HG03066 (cell line): ENCODE measurements at regions not wholly inside any gene's neighbourhood (a gene's known extent, or its start where the extent isn't known, plus 50 kb on each side); places are given as distances from the start of the nearest gene placed in this dataset.

Experiments used
- ATAC-seq: cut with Tn5 transposase; IDR thresholded peaks from one replicate; pipeline ENCODE4 v1.9.1; 2021; ENCODE audit warnings: low read depth; ENCODE audit not compliant: unreplicated experiment

DNA sequence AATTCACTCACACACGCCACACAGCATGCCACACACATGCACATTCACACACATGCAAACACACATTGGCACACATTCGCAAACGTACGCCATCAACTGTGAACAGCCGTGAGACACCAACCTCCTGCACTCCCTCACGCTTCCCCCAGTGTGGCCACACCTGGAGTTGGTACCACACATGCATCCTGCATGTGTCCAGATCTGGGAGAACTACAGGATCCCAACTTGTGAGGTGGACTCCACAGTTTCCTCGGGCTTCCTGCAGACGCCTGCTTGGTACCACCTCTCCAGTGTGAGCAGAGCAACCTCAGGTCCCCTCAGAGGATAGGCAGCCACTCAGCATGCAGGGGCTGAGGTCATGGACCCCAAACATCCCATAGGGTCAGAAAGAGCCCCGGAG lies 239.0 kb downstream of the EIPR1 start:
- no peak for ATAC-seq

DNA sequence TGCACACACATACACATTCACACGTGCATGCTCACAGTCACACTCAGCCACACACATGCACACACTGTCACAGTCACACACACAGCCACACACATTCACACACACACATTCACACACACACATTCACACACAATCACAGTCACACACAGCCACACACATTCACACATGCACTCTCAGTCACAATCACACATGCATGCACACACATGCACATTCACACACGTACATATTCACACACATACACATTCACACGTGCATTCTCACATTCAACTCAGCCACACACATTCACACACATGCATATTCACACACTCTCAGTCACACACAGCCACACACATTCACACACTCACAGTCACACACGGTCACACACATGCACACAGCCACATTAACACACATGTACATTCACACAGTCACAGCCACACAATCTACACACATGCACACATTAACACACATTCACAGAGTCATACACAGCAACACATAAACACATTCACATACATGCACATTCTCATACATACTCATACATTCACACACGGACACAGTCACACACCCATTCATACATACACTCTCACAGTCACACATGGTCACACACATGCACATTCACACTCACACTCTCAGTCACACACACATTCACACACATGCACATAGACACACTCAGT lies 239.8 kb downstream of the EIPR1 start:
- ATAC-seq = no peak

DNA sequence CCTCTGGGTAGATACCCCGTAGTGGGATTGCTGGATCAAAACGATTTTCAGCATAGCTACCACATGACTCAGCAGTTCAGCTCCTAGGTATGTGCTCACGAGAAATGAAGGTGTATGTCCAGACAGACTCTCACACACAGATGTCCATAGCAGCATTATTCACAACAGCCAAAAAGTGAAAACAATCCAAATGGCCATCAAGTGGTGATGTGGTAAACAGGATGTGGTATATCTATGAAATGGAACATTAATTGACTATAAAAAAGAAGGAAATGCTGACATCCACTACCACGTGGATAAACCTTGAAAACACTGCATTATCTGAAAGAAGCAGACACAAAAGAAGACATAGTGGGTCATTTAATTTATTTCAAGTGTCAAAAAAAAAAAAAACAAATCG lies 241.9 kb downstream of the EIPR1 start:
- ATAC-seq = no peak

DNA sequence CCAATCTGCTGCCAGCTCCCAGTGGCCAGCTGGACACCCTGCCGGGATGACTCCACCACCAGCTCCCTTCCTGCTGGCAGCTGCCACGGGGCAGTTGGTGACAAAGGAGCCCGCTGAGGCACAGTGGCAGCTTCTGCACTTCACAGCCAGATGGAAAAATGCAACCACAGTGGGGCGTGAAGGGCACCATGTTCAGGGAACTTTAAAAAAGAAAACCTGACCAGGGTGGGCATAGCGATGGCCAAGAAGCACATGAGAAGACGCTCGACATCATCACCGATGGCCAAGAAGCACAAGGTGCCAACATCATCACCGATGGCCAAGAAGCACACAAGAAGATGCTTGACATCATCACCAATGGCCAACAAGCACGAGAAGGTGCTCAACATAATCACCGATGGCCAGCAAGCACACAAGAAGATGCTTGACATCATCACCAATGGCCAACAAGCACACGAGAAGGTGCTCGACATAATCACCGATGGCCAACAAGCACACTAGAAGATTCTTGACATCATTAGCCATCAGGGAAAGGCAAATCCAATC lies 243.5 kb downstream of the EIPR1 start:
- ATAC-seq = no peak

DNA sequence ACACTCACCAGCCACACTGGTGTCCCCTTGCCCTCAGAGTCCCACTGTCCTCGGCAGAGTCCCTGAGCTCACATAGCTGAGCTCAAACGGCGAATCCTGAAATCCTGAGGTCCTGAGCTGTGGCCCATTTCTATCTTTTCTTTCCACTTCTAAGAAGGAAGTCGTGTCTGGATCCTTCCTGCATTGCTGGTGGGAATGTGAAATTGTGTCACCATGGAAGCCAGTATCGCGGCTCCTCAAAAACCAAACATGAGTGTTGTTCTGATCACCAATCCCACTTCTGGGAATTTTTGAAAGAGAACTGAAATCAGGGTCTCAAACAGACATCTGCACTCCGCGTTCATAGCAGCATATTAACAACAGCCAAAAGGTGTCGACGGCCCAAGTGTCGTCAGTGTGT lies 244.7 kb downstream of the EIPR1 start:
- ATAC-seq = no peak

DNA sequence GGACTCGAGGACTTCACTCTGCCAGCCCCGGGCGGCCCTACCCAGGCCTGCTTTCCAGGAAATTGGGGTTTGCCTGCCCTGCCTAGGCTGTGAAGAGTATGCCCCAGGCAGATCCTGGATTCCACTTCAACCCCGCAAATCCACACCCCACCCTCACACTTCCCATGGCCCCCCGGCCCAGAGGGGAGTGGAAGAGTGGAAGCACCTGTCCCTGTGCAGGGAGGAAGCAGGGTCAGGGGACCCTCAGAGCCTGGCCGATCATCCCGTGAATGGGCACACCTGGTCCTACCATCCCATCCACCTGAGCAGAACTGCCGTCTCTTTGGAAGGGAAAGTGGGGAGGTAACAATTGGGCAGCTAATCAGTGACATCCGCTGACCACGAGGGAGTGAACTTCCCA lies 245.2 kb downstream of the EIPR1 start:
- no peak for ATAC-seq

DNA sequence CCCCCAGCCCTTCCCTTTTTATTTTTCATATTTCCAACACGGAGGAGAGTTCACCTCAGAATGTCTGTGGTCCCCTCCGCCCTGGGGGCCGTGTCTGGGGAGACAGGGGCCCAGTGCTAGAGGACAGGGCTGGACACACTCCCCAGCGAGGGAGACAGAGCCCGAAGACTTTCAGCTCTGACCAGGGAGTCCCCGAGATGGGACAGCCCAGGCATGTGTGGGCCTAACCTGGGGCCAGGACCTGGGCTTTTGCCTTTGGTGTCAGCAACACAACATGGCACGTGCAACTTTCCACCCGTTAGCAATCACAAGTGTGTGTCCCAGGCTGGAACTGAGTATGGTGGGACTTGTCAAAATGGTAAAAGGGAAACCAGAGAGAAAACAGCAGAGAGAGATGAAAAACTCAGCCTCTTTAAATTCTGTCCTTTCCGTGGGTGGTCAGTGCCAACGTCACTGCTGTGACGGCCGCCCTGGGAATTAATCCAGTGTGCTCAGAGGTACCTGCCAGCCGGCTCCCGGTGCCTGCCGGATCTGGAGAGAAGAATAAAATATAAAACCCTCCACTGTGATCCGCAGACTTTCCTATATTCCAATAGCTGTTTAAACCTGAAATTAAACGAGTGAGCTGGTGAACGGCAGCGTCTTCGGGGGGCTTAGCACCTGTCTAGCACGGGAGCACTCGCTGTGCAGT lies 245.8 kb downstream of the EIPR1 start:
- ATAC-seq = no peak

DNA sequence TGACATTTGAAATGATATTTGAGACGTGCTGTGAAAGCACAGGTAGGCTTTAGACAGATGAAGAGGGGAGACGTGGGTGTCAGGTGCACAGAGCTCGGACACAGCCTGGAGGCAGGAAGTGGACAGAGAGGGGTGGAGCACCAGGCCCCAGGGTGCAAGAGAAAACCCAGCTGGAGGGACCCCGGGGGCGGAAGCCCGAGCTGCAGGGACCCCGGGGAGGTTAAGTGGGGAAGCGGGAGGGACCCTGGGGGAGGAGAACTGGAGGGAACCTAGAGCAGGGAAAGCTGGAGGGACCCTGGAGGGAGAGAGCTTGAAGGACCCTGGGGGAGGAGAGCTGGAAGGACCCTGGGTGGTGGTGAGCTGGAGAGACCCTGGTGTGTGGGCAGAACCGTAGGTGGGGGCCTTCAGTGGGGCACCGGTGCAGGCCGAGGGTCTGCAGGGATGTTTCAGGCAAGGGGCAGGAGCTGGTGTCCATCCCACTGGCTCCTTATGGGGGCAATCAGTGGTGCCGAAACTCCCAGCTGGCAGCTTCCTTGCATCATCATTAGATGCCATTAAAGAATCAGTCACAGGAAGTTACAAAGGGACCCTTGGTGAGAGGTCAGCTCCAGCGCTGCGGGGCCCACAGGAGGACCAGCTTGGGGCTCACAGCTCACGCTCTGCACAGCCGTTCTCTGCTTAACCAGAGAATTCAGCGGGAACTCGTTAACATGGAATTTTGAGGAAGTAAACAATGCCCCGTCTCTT lies 246.6 kb downstream of the EIPR1 start:
- no peak for ATAC-seq

DNA sequence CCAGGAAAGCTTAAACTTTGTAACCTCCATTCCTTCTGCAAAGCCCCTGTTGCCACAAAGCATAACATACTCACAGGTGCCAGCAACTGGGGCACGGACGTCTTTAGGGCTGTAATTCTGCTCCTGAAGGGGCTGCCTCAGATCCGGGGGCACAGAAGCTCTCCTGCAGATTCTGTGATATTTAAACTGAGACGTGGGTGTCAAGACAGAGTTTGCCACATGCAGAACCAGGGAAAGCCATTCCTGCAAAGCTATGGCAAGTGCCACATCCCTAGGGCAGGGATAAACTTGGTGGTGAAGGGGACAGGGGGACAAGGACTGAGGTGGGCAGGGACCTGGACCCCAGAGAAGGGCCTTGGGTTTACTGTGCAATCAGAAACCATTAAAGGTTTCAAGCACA lies 247.2 kb downstream of the EIPR1 start:
- ATAC-seq = no peak

DNA sequence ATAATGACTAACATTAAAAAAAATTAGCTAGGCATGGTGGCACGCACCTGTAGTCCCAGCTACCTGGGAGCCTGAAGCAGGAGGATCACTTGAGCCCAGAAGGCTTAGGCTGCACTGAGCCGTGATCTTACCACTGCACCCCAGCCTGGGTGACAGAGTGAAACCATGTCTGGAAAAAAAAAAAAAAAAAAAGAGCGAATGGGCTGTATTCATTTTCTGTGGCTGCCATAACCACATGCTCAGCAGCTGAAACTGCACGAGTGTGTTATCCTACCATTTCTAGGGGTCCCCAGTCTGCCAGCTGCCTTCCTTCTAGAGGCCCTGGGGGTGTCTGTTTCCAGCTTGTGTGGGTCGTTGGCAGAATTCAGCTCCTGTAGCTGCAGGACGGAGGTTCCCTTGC lies 247.8 kb downstream of the EIPR1 start:
- no peak for ATAC-seq

DNA sequence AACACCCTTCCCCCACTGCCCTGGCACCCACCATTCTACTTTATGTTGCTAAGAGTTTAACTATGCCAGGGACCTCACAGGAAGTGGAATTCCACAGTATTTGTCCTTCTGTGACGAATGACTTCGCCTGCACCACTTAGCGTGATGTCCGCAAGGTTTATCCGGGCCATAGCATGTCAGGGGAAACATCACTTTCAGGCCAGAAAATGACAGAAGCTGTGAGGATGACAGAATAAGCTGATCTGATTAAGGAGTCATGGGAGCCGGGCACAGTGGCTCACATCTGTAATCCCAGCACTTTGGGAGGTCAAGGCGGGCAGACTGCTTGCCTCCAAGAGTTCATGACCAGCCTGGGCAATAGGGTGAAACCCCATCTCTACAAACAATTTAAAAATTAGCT lies 248.8 kb downstream of the EIPR1 start:
- no peak for ATAC-seq

DNA sequence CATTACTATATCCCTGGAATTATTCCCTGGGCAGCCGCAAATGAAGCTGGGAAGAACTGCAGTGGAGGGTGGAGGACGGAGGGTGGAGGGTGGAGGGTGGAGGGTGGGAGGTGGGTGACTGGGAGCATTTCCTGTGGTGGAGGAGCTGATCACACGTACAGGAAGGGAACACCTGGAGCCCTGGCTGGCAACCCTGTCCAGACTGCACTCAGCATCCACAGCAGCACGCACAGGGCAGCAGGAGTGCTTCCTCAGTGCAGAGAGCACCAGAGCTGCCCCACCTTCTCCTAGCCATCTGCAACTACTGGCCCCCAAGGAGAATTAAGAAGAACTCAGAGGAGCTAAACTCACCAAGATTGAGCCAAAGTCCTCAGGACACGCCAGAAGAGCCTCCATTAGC lies 249.9 kb downstream of the EIPR1 start:
- ATAC-seq = no peak

DNA sequence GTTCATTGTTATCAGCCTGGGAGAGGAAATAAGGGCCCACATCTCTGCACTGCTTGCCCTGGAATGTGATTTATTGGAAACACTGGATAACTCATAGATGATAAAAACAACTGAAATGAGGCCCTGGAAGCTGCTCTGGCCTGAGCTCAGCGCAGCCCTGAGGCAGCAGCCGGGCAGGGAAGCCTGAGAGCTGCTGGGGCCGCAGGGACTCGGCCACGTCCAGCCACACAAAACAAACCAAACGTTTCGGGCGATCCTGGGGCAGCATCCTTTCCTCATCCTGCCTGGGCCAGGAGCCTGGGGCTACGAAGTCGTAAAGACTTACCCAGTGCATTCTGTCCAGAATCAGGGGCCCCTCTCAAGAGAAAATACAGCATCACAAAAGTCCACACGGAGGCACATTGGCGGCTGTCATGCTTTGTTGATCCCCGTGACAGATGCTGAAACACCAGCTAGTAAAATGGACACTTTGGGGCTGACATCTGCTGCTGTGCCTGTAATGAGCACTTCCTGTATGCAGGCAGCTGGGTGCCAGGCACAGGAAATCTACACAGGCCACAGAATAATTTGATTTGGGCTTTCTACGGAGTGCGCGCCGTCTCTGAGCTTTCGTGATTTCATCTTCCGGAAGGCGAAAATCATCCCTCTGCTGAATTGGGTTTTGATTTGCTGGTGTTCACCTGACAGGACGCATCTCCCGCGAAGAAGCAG lies 250.6 kb downstream of the EIPR1 start:
- no peak for ATAC-seq

DNA sequence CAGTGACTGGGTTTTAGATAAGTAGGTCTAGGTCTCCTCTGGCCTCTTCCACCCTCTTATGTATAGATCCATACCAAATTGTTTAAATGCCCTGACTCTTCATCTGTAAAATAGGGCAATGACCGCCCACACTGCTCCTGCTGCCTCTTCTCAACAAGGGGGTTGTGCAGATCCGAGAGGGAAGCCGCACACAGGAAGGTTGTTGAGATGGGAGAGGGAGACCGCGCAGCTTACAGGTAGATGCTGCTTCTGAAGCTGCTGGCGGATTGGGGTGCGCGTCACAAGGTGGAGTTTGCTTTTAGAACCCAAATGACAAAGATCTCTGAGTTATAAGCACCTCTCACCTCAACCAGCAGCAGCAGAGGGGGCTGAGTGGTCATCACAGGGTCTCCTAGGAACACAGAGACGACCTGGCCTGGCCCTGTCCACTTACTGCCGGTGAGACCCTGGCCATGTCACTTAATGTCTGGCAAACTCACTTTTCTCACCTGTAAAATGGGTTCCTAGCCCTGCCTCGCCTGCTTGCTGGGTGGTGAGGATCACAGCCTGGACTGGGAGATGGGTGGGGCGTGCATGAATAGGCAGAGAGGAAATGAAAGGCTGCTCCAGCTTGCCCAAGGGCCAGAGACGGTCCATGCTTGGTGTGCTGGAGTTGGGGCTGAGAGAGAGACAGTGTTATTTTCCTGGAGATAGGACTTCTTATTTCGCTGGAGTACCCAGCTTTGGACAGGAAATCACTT lies 251.3 kb downstream of the EIPR1 start:
- no peak for ATAC-seq

DNA sequence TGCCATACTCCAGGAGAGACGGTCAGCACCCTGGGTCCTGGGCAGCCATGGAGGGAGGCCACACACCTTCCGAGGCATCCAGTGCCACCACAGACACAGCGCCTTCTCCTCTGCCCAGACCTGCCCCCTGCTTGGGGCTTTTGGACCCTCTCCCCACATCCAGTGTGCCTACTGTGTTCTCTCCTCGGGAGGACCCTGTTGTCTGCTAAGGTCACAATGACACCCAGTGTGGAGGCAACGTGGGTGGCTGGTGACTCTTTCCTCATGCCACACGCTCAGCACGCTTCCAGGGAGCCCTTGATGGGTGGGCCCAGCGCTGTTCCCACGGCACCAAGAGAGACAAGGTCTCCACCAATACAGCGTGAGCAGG lies 251.9 kb downstream of the EIPR1 start:
- no peak for ATAC-seq

DNA sequence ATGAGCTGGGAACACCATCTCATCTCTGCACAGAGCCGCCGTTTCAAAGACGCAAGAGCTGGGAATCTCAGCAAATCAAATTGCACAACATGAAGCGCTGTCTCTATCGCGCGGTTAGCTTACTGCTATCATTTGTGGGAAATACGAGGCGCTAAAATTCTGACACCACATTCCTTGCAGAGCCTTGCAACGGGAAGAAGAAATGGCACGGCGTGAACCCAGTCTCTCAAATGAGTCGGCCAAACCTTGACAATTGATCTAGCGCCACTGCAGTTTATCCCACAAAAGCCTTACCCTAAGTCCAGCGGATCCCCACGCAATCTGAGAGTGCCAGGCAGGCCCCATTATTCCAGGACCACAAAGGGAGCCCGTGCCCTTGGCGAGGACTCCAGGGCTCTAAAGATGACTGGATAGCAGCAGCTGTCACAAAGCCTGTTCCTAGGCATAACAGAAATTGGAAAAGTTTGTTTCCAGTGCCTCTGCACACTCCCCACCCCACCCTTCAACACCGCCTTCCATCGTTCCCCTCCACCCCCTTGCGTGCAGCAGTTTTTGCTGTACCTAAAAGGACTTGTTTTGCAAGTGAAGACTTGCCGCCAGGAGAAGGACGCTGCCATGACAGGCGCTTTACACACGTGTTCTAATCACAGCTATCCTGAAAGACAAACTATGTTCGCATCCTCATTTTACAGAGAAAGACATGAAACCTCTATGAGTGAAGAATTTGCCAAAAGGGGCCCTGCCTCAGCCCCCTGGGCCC lies 252.4 kb downstream of the EIPR1 start:
- ATAC-seq = no peak

DNA sequence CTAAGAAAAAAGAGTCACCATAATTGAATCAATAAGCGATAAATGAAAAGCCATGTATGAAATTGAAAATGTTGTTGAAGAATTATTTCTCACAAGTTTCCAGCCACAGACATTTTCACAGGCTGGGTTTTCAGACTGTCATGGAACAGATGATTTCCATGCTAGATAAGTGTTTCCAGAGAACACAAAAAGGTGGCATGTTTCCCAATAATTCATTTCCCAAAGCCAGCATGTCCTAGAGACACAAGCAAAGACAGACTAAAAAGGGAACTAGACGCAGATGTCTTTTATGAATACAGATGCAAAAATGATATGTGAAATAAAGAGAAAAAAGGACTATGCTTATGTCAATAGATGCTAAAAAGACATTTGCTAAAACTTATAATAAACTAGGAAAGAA lies 255.1 kb downstream of the EIPR1 start:
- no peak for ATAC-seq

DNA sequence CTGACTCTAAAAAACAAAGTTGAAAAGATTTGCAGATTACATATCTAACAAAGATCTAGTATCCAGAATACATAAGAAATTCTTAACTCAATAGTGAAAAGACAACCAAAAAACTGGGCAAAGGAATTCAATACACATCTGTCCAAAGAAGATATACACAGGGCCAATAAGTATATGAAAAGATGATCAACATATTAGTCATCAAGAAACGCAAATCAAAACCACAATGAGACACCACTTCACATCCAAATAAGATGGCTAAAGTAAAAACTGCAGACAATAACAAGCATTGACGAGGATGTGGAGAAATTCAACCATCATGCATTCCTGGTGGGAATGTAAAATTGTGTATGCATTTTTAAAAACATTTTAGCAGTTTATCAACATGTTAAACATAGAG lies 256.0 kb downstream of the EIPR1 start:
- ATAC-seq = no peak

DNA sequence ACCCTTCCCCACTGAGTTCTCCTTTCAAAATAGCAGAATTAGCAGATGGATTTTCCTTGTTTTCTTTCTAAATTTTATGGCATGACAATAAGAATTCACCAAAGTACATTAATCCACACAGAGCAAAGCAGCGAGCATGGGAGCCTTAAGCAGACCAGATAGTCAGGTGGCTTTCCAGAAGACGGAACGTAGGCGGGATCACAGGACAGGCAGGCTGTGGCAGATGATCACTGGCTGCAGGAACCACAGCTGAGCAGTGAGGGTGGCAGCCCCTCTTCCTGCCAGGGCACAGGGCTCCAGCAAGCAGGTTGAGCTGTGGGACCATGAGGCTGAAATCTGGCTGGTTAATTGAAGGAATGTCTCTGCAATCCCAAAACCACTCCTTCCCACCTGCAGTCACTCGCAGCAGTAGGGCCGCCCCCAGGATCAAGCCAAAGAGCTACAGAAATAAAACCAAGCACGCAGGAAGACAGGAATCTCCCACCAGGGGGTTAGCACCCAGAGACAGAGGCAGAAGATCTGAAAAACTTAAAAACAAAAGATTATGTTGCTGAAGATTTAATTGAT lies 259.9 kb downstream of the EIPR1 start:
- ATAC-seq = no peak
